Activated T-helper 17 cell treated with anti-CD3 and anti-CD28 coated beads, Interleukin-2, amount 50 U/mL, for 72 hours (primary cell): ENCODE measurements at regions not wholly inside any gene's neighbourhood (a gene's known extent, or its start where the extent isn't known, plus 50 kb on each side); places are given as distances from the start of the nearest gene placed in this dataset.

ENCODE experiments used
- ATAC-seq: fragments of 150-1000 bp; cut with Tn5 transposase; replicated peaks from 2 replicates; pipeline ENCODE4 v1.10.0; 2021; ENCODE audit warnings: mild to moderate bottlenecking, moderate library complexity
- H3K27ac Mint-ChIP-seq: one replicate; pipeline ENCODE4 v1.8.0; 2022; ENCODE audit warnings: mixed read lengths
- H3K27me3 Mint-ChIP-seq: one replicate; pipeline ENCODE4 v1.8.0; 2022; ENCODE audit warnings: mixed read lengths
- H3K36me3 Mint-ChIP-seq: one replicate; pipeline ENCODE4 v1.8.0; 2022; ENCODE audit warnings: low read depth, mild to moderate bottlenecking, mixed read lengths
- H3K4me1 Mint-ChIP-seq: one replicate; pipeline ENCODE4 v1.8.0; 2022; ENCODE audit warnings: mixed read lengths
- H3K4me3 Mint-ChIP-seq: one replicate; pipeline ENCODE4 v1.8.0; 2022; ENCODE audit warnings: mild to moderate bottlenecking, mixed read lengths
- H3K9me3 Mint-ChIP-seq: one replicate; pipeline ENCODE4 v1.8.0; 2022; ENCODE audit warnings: mixed read lengths

GRCh38 chr9:106639873-106640568 lies 222.9 kb upstream of the ZNF462 start:
- no peak for ATAC-seq
- Mint-ChIP-seq H3K4me3 (no peak overlapping the region), H3K9me3 (peaks cover 5% of the 10 kb centered on the region), H3K27me3 (no peaks in the 10 kb centered on the region), H3K27ac (no peak overlapping the region), H3K4me1 (no peaks in the 10 kb centered on the region), H3K36me3 (no peaks in the 10 kb centered on the region)

GRCh38 chr9:106643211-106643930 lies 219.6 kb upstream of the ZNF462 start:
- no peaks in the 10 kb centered on the region for H3K27me3 Mint-ChIP-seq
- H3K36me3 Mint-ChIP-seq = no peaks in the 10 kb centered on the region
- H3K9me3 Mint-ChIP-seq = peaks cover 13% of the 10 kb centered on the region
- H3K4me1 Mint-ChIP-seq = no peaks in the 10 kb centered on the region
- no peak for ATAC-seq
- H3K27ac Mint-ChIP-seq = no peak overlapping the region
- no peak overlapping the region for H3K4me3 Mint-ChIP-seq

- H3K27ac Mint-ChIP-seq = no peak overlapping the region
- no peak for ATAC-seq
Observed at GRCh38 chr9:106644661-106645060, 218.3 kb upstream of the ZNF462 start.

DNA sequence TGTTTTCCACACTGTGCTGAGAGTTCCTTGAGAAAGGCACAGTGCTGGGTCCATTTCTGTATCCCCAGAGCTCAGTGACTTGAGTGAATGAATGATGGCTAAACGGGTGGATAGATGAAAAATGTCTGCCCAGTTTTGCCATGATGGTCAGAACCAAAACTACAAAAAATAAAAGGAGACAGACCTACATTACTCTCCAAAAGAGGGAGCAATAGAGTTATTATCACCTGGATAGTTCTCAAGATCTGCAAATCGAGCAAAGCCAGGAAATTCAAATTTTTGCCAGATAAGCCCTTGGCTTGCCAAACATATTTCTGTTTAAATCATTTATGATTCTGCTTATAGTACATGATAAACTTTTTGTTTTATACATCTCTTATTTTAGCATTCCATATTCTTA lies 214.2 kb upstream of the ZNF462 start:
- no peak for ATAC-seq
- peaks cover 19% of the 10 kb centered on the region for H3K9me3 Mint-ChIP-seq
- H3K27ac Mint-ChIP-seq = no peak overlapping the region
- no peaks in the 10 kb centered on the region for H3K36me3 Mint-ChIP-seq
- no peak overlapping the region for H3K4me3 Mint-ChIP-seq
- H3K4me1 Mint-ChIP-seq = no peaks in the 10 kb centered on the region
- no peaks in the 10 kb centered on the region for H3K27me3 Mint-ChIP-seq

More at GRCh38 chr9:106644661-106645060, 218.3 kb upstream of the ZNF462 start:
- Mint-ChIP-seq H3K36me3 (no peaks in the 10 kb centered on the region), H3K4me3 (no peak overlapping the region), H3K27me3 (no peaks in the 10 kb centered on the region), H3K9me3 (peaks cover 13% of the 10 kb centered on the region), H3K4me1 (no peaks in the 10 kb centered on the region)

DNA sequence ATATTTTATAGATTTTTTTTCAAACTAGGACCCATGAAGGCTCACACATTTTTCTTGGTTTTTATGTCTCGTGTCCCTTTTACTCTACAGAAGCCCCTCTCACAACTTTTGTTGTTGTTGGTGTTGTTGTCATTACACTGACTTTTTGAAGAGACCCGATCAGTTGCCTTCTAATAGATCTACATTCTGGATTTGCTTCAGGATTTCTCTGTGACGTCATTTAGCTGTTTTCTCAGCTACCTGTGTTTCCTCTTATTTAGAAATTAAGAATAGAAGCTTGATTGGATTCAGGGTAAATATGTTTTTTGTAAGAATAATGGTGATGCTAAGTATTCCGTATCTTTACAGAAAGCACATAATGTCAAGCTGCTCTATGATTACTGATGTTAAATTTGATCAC lies 213.3 kb upstream of the ZNF462 start:
- H3K36me3 Mint-ChIP-seq = no peaks in the 10 kb centered on the region
- no peak overlapping the region for H3K4me3 Mint-ChIP-seq
- peaks cover 24% of the 10 kb centered on the region for H3K9me3 Mint-ChIP-seq
- H3K4me1 Mint-ChIP-seq = no peaks in the 10 kb centered on the region
- ATAC-seq = no peak
- H3K27ac Mint-ChIP-seq = no peak overlapping the region
- H3K27me3 Mint-ChIP-seq = no peaks in the 10 kb centered on the region

DNA sequence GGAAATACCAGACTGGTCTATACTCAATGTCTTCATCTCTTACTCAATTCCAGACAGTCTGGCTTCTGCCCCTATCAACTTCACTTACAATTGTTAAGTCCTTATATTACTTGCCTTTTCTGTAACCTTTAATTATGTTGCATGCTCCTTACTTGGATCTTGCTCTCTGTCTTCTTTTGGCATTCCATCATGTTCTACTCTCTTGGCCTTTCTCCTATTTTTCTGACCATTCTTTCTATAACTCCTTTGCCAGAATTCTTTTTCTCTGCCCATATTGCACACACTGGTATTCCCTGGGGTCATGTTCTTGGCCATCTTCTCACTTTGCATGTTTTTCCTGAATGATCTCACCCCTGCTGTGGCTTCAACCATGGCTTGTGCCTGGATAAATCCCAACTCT lies 209.8 kb upstream of the ZNF462 start:
- ATAC-seq = no peak
- Mint-ChIP-seq H3K4me3 (no peak overlapping the region), H3K27me3 (no peaks in the 10 kb centered on the region), H3K27ac (no peak overlapping the region), H3K9me3 (peaks cover 27% of the 10 kb centered on the region), H3K36me3 (no peaks in the 10 kb centered on the region), H3K4me1 (no peaks in the 10 kb centered on the region)

- H3K36me3 Mint-ChIP-seq = no peaks in the 10 kb centered on the region
- no peak overlapping the region for H3K4me3 Mint-ChIP-seq
- no peak overlapping the region for H3K27ac Mint-ChIP-seq
- peaks cover 31% of the 10 kb centered on the region for H3K9me3 Mint-ChIP-seq
- no peaks in the 10 kb centered on the region for H3K4me1 Mint-ChIP-seq
- H3K27me3 Mint-ChIP-seq = no peaks in the 10 kb centered on the region
- no peak for ATAC-seq
Observed at GRCh38 chr9:106655966-106656365, 207.0 kb upstream of the ZNF462 start.

GRCh38 chr9:106657926-106658325 lies 205.0 kb upstream of the ZNF462 start:
- no peak overlapping the region for H3K4me3 Mint-ChIP-seq
- H3K36me3 Mint-ChIP-seq = no peaks in the 10 kb centered on the region
- H3K27ac Mint-ChIP-seq = no peak overlapping the region
- H3K4me1 Mint-ChIP-seq = no peaks in the 10 kb centered on the region
- H3K27me3 Mint-ChIP-seq = no peaks in the 10 kb centered on the region
- ATAC-seq = no peak
- peaks cover 31% of the 10 kb centered on the region for H3K9me3 Mint-ChIP-seq

- H3K4me3 Mint-ChIP-seq = no peak overlapping the region
- H3K9me3 Mint-ChIP-seq = peaks cover 10% of the 10 kb centered on the region
- no peak overlapping the region for H3K27ac Mint-ChIP-seq
- no peaks in the 10 kb centered on the region for H3K36me3 Mint-ChIP-seq
- ATAC-seq = no peak
- no peaks in the 10 kb centered on the region for H3K4me1 Mint-ChIP-seq
- H3K27me3 Mint-ChIP-seq = no peaks in the 10 kb centered on the region
Observed at GRCh38 chr9:106668534-106668933, 194.4 kb upstream of the ZNF462 start.

DNA sequence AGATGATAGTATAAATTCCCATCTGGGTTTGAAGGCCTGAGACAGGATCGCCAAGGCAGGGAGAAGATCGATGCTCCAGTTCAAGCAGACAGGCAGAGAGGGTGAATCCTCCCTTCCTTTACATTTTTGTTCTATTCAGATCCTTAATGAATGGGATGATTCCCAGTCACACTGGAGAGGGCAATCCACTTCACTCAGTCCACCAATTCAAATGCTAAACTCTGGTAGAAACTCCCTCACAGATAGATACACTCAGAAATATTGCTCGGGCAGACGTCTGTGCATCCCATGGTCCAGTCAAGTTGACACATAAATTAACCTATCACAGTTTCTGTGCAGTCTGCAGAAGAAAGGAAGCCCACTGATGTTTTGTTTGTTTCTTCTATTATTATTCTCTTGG lies 193.1 kb upstream of the ZNF462 start:
- Mint-ChIP-seq H3K4me1 (no peaks in the 10 kb centered on the region), H3K4me3 (no peak overlapping the region), H3K9me3 (peaks cover 10% of the 10 kb centered on the region), H3K27me3 (no peaks in the 10 kb centered on the region), H3K36me3 (no peaks in the 10 kb centered on the region), H3K27ac (no peak overlapping the region)
- ATAC-seq = no peak

- no peaks in the 10 kb centered on the region for H3K27me3 Mint-ChIP-seq
- no peak for ATAC-seq
- H3K36me3 Mint-ChIP-seq = no peaks in the 10 kb centered on the region
- no peak overlapping the region for H3K27ac Mint-ChIP-seq
- no peaks in the 10 kb centered on the region for H3K4me1 Mint-ChIP-seq
- H3K9me3 Mint-ChIP-seq = peaks cover 15% of the 10 kb centered on the region
- no peak overlapping the region for H3K4me3 Mint-ChIP-seq
Observed at GRCh38 chr9:106670418-106670817, 192.5 kb upstream of the ZNF462 start.

DNA sequence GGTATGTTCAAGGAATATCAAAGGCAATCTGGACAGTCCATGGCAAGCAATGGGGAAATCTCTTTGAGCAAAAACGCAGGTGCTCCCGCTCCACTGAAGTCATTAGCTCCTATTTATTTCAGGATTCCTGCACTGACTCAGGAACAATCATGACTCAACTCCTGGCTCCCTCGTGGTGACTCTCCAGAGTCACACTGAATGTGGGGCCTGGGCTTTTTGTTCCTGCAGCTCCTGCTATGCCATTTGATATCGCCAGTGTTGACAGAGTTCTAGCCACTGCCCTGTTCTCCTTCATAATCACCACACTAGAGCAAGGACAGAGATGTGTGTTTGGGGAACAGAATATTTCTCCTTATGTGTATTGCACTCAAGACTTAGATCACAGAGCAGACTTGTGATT lies 187.2 kb upstream of the ZNF462 start:
- Mint-ChIP-seq H3K27ac (no peak overlapping the region), H3K27me3 (no peaks in the 10 kb centered on the region), H3K4me3 (no peak overlapping the region), H3K36me3 (no peaks in the 10 kb centered on the region), H3K4me1 (no peaks in the 10 kb centered on the region), H3K9me3 (peaks cover 23% of the 10 kb centered on the region)
- ATAC-seq = no peak

DNA sequence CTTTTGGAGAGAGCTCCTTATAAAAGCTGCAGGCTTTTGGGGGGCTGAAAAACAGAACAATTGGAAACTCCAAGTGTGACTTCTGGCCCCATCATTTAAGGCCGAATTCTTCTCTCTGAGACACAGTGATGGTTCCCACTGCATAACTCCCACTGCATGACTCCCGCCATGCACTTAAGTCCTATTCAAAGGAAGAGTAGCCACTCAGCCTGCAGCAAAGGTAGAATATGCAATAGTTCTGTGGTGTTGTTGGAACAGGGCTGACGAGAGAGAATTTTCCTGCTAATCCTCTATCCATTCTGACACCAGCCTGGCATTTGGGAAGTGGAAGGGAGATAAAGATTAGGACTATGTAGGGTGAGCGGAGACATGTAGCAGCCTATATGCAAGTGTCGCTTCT lies 185.6 kb upstream of the ZNF462 start:
- Mint-ChIP-seq H3K27ac (no peak overlapping the region), H3K27me3 (no peaks in the 10 kb centered on the region), H3K9me3 (peaks cover 25% of the 10 kb centered on the region), H3K4me1 (no peaks in the 10 kb centered on the region), H3K36me3 (no peaks in the 10 kb centered on the region), H3K4me3 (no peak overlapping the region)
- ATAC-seq = no peak

DNA sequence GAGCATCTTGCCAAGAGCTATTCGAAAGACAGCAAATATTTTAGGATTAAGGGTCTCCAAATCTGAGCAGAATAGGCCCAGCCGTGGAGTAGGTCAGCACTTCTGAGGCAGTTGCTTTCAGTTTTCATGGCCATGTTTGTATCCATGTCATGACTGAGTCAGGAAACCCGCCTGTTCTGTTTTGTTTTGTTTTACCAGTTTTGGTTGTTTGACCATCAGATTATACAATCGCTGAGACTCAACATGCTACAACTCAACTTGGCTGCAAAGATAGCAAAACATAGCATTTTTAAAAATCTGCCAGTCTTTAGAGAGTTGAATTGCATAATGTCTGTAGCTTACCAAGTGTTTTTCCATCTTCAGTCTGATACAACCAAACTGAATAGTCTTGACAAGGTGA lies 185.1 kb upstream of the ZNF462 start:
- ATAC-seq = no peak
- no peak overlapping the region for H3K4me3 Mint-ChIP-seq
- H3K36me3 Mint-ChIP-seq = no peaks in the 10 kb centered on the region
- no peaks in the 10 kb centered on the region for H3K27me3 Mint-ChIP-seq
- no peaks in the 10 kb centered on the region for H3K4me1 Mint-ChIP-seq
- peaks cover 25% of the 10 kb centered on the region for H3K9me3 Mint-ChIP-seq
- no peak overlapping the region for H3K27ac Mint-ChIP-seq

DNA sequence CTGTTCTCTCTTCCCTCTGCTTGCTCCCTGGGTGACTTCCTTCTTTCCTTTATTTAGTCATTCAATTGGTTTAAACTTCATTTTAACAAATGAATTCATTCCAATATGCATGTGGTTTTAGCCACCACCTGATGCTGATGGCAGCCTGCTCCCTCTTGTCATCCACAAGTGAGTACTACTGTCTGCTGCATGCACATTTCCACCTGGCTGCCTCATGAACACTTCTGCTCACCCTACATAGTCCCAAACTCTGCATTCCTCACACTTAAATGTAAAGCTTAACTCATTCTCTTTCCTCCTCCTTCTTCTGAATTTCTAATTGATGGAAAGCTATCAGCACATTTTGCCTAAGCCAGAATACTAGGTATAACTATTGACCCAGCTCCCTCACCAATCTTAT lies 184.7 kb upstream of the ZNF462 start:
- no peaks in the 10 kb centered on the region for H3K4me1 Mint-ChIP-seq

More for the DNA sequence above, 184.7 kb upstream of the ZNF462 start:
- H3K4me3 Mint-ChIP-seq = no peak overlapping the region
- H3K27me3 Mint-ChIP-seq = no peaks in the 10 kb centered on the region
- H3K27ac Mint-ChIP-seq = no peak overlapping the region
- ATAC-seq = no peak
- H3K9me3 Mint-ChIP-seq = peaks cover 29% of the 10 kb centered on the region
- no peaks in the 10 kb centered on the region for H3K36me3 Mint-ChIP-seq
